Testis (tissue), 2 donors: ENCODE measurements at regions not wholly inside any gene's neighbourhood (a gene's known extent, or its start where the extent isn't known, plus 50 kb on each side); places are given as distances from the start of the nearest gene placed in this dataset.

Experiments
- CTCF ChIP-seq, 3 experiments: fragments of 450-650 bp in 2 of 3; fragments of 200-600 bp in 1 of 3; sonication (generic) in 1 of 3; IDR thresholded peaks; one replicate each; pipeline ENCODE4 v1.5.1; 2016 to 2019; ENCODE audit warnings: antibody characterized with exemption in 3 of 3, mild to moderate bottlenecking in 2 of 3, moderate library complexity in 1 of 3
- POLR2A ChIP-seq: fragments of 450-650 bp; IDR thresholded peaks from one replicate; pipeline ENCODE4 v1.6.1; 2017; ENCODE audit warnings: antibody characterized with exemption, mild to moderate bottlenecking, moderate library complexity

GRCh38 chr13:80050252-80050651 lies 290.7 kb downstream of the SPRY2 start:
- TF ChIP-seq POLR2A (no peak), CTCF (IDR thresholded peaks at IDR 0.05) (no peak)
